ENCODE measurements at regions not wholly inside any gene's neighbourhood (a gene's known extent, or its start where the extent isn't known, plus 50 kb on each side); places are given as distances from the start of the nearest gene placed in this dataset.

- H3K9ac ChIP-seq (ENCODE audit: insufficient read length, low read depth), result no peak overlapping the region
- peak; percentile 76 for DNase-seq (ENCODE audit: low read depth, low spot score)
- H3K4me1 ChIP-seq (ENCODE audit: insufficient read depth, insufficient read length), result peaks cover 2% of the 10 kb centered on the region
- TF ChIP-seq YY1 (IDR thresholded peaks at IDR 0.05; ENCODE audit: insufficient read depth, insufficient read length) (no peak), SUZ12 (IDR thresholded peaks at IDR 0.05; ENCODE audit: extremely low read depth, insufficient read depth, insufficient read length) (no peak), ZNF274 (IDR thresholded peaks at IDR 0.05; ENCODE audit: low read depth, low read length) (no peak)
- H3K9me3 ChIP-seq (ENCODE audit: insufficient read depth, low read length), result no peaks in the 10 kb centered on the region; the same call in 1 of the 2 replicates
- H3K27me3 ChIP-seq (ENCODE audit: insufficient read depth, insufficient read length), result no peaks in the 10 kb centered on the region
- H3K4me3 ChIP-seq (ENCODE audit: insufficient read length, low read depth), result no peak overlapping the region
- no peaks in the 10 kb centered on the region for H3K36me3 ChIP-seq (ENCODE audit: insufficient read depth, insufficient read length, low read length)
Measured at GRCh38 chr19:31418692-31419430, 69.6 kb upstream of the TSHZ3 start.

- no peak for DNase-seq (ENCODE audit: low read depth, low spot score)
- Histone ChIP-seq H3K36me3 (ENCODE audit: insufficient read depth, insufficient read length, low read length) (no peaks in the 10 kb centered on the region), H3K9ac (ENCODE audit: insufficient read length, low read depth) (no peak overlapping the region), H3K4me3 (ENCODE audit: insufficient read length, low read depth) (no peak overlapping the region), H3K27me3 (ENCODE audit: insufficient read depth, insufficient read length) (no peaks in the 10 kb centered on the region), H3K4me1 (ENCODE audit: insufficient read depth, insufficient read length) (peaks cover 2% of the 10 kb centered on the region), H3K9me3 (ENCODE audit: insufficient read depth, low read length) (no peaks in the 10 kb centered on the region; the same call in 1 of the 2 replicates)
- TF ChIP-seq SUZ12 (IDR thresholded peaks at IDR 0.05; ENCODE audit: extremely low read depth, insufficient read depth, insufficient read length), result no peak
- no peak for TF ChIP-seq YY1 (IDR thresholded peaks at IDR 0.05; ENCODE audit: insufficient read depth, insufficient read length)
- TF ChIP-seq ZNF274 (IDR thresholded peaks at IDR 0.05; ENCODE audit: low read depth, low read length), result no peak
Measured at GRCh38 chr19:31419871-31420445, 70.7 kb upstream of the TSHZ3 start.

GRCh38 chr19:31421082-31421481, 71.8 kb upstream of the TSHZ3 start:
- Histone ChIP-seq H3K4me3 (ENCODE audit: insufficient read length, low read depth) (no peak overlapping the region), H3K36me3 (ENCODE audit: insufficient read depth, insufficient read length, low read length) (no peaks in the 10 kb centered on the region), H3K9ac (ENCODE audit: insufficient read length, low read depth) (no peak overlapping the region), H3K9me3 (ENCODE audit: insufficient read depth, low read length) (no peaks in the 10 kb centered on the region; the same call in 1 of the 2 replicates), H3K27me3 (ENCODE audit: insufficient read depth, insufficient read length) (no peaks in the 10 kb centered on the region), H3K4me1 (ENCODE audit: insufficient read depth, insufficient read length) (peaks cover 2% of the 10 kb centered on the region)
- DNase-seq (ENCODE audit: low read depth, low spot score), result no peak
- TF ChIP-seq SUZ12 (IDR thresholded peaks at IDR 0.05; ENCODE audit: extremely low read depth, insufficient read depth, insufficient read length) (no peak), ZNF274 (IDR thresholded peaks at IDR 0.05; ENCODE audit: low read depth, low read length) (no peak), YY1 (IDR thresholded peaks at IDR 0.05; ENCODE audit: insufficient read depth, insufficient read length) (no peak)

GRCh38 chr19:31421856-31422255, 72.6 kb upstream of the TSHZ3 start:
- no peak overlapping the region for H3K9ac ChIP-seq (ENCODE audit: insufficient read length, low read depth)
- no peaks in the 10 kb centered on the region for H3K36me3 ChIP-seq (ENCODE audit: insufficient read depth, insufficient read length, low read length)
- peaks cover 2% of the 10 kb centered on the region for H3K4me1 ChIP-seq (ENCODE audit: insufficient read depth, insufficient read length)
- H3K4me3 ChIP-seq (ENCODE audit: insufficient read length, low read depth), result no peak overlapping the region
- H3K27me3 ChIP-seq (ENCODE audit: insufficient read depth, insufficient read length), result no peaks in the 10 kb centered on the region
- no peak for DNase-seq (ENCODE audit: low read depth, low spot score)
- H3K9me3 ChIP-seq (ENCODE audit: insufficient read depth, low read length), result no peaks in the 10 kb centered on the region; the same call in 1 of the 2 replicates
- TF ChIP-seq ZNF274 (IDR thresholded peaks at IDR 0.05; ENCODE audit: low read depth, low read length) (no peak), SUZ12 (IDR thresholded peaks at IDR 0.05; ENCODE audit: extremely low read depth, insufficient read depth, insufficient read length) (no peak), YY1 (IDR thresholded peaks at IDR 0.05; ENCODE audit: insufficient read depth, insufficient read length) (no peak)

GRCh38 chr19:31423896-31424295, 74.7 kb upstream of the TSHZ3 start:
- Histone ChIP-seq H3K4me1 (ENCODE audit: insufficient read depth, insufficient read length) (peaks cover 2% of the 10 kb centered on the region), H3K27me3 (ENCODE audit: insufficient read depth, insufficient read length) (no peaks in the 10 kb centered on the region), H3K36me3 (ENCODE audit: insufficient read depth, insufficient read length, low read length) (no peaks in the 10 kb centered on the region), H3K4me3 (ENCODE audit: insufficient read length, low read depth) (no peak overlapping the region), H3K9me3 (ENCODE audit: insufficient read depth, low read length) (no peaks in the 10 kb centered on the region), H3K9ac (ENCODE audit: insufficient read length, low read depth) (no peak overlapping the region)
- DNase-seq (ENCODE audit: low read depth, low spot score), result no peak
- no peak for TF ChIP-seq SUZ12 (IDR thresholded peaks at IDR 0.05; ENCODE audit: extremely low read depth, insufficient read depth, insufficient read length)
- TF ChIP-seq YY1 (IDR thresholded peaks at IDR 0.05; ENCODE audit: insufficient read depth, insufficient read length), result no peak

GRCh38 chr19:31424861-31425620, 75.8 kb upstream of the TSHZ3 start:
- DNase-seq (ENCODE audit: low read depth, low spot score), result no peak
- no peaks in the 10 kb centered on the region for H3K9me3 ChIP-seq (ENCODE audit: insufficient read depth, low read length)

GRCh38 chr19:31427857-31428256, 78.6 kb upstream of the TSHZ3 start:
- Histone ChIP-seq H3K36me3 (ENCODE audit: insufficient read depth, insufficient read length, low read length) (no peaks in the 10 kb centered on the region), H3K27me3 (ENCODE audit: insufficient read depth, insufficient read length) (no peaks in the 10 kb centered on the region), H3K4me1 (ENCODE audit: insufficient read depth, insufficient read length) (no peaks in the 10 kb centered on the region), H3K9ac (ENCODE audit: insufficient read length, low read depth) (no peak overlapping the region), H3K4me3 (ENCODE audit: insufficient read length, low read depth) (no peak overlapping the region), H3K9me3 (ENCODE audit: insufficient read depth, low read length) (no peaks in the 10 kb centered on the region)
- TF ChIP-seq SUZ12 (IDR thresholded peaks at IDR 0.05; ENCODE audit: extremely low read depth, insufficient read depth, insufficient read length), result no peak
- TF ChIP-seq ZNF274 (IDR thresholded peaks at IDR 0.05; ENCODE audit: low read depth, low read length), result no peak
- no peak for TF ChIP-seq YY1 (IDR thresholded peaks at IDR 0.05; ENCODE audit: insufficient read depth, insufficient read length)
- no peak for DNase-seq (ENCODE audit: low read depth, low spot score)

More at GRCh38 chr19:31424861-31425620, 75.8 kb upstream of the TSHZ3 start:
- TF ChIP-seq YY1 (IDR thresholded peaks at IDR 0.05; ENCODE audit: insufficient read depth, insufficient read length) (no peak), SUZ12 (IDR thresholded peaks at IDR 0.05; ENCODE audit: extremely low read depth, insufficient read depth, insufficient read length) (no peak), ZNF274 (IDR thresholded peaks at IDR 0.05; ENCODE audit: low read depth, low read length) (no peak)
- Histone ChIP-seq H3K27me3 (ENCODE audit: insufficient read depth, insufficient read length) (no peaks in the 10 kb centered on the region), H3K4me1 (ENCODE audit: insufficient read depth, insufficient read length) (peaks cover 2% of the 10 kb centered on the region), H3K4me3 (ENCODE audit: insufficient read length, low read depth) (no peak overlapping the region), H3K36me3 (ENCODE audit: insufficient read depth, insufficient read length, low read length) (no peaks in the 10 kb centered on the region), H3K9ac (ENCODE audit: insufficient read length, low read depth) (no peak overlapping the region)
